GM12873 (cell line): ENCODE measurements at regions not wholly inside any gene's neighbourhood (a gene's known extent, or its start where the extent isn't known, plus 50 kb on each side); places are given as distances from the start of the nearest gene placed in this dataset.

Experiments
- TF ChIP-seq, protein P1 (sequence below): IDR thresholded peaks from 2 replicates; pipeline ENCODE4 v1.5.1; 2012; ENCODE audit warnings: low read depth, mild to moderate bottlenecking, moderate library complexity, low read length, control low read depth; ENCODE audit not compliant: insufficient read depth; ENCODE audit errors: missing control alignments

DNA sequence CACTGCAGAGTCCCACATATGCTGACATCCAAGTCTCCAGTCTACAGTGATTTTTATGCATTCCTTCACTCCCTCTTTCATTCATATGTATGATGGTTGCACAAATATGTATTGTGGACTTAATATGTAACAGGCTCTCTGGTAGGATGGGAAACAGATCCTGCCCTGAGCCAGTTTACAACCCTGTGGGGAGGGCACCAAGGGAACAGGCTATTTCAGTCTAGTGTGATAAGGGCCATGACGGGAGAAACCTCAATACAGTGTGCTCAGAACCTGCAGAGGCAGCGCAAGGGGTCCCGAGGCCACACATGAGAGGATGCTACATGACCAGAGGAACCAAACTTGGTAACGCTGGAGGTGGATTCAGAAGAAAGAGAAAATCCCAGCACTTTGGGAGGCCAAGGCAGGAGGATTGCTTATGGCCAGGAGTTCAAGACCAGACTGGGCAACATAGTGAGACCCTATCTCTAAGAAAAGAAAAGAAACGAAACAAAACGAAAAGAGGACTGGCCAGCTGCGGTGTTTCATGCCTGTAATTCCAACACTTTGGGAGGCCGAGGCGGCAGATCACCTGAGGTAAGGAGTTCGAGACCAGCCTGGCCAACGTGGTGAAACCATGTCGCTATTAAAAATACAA, 249.8 kb upstream of the JARID2 start:
- TF ChIP-seq, protein P1, sequence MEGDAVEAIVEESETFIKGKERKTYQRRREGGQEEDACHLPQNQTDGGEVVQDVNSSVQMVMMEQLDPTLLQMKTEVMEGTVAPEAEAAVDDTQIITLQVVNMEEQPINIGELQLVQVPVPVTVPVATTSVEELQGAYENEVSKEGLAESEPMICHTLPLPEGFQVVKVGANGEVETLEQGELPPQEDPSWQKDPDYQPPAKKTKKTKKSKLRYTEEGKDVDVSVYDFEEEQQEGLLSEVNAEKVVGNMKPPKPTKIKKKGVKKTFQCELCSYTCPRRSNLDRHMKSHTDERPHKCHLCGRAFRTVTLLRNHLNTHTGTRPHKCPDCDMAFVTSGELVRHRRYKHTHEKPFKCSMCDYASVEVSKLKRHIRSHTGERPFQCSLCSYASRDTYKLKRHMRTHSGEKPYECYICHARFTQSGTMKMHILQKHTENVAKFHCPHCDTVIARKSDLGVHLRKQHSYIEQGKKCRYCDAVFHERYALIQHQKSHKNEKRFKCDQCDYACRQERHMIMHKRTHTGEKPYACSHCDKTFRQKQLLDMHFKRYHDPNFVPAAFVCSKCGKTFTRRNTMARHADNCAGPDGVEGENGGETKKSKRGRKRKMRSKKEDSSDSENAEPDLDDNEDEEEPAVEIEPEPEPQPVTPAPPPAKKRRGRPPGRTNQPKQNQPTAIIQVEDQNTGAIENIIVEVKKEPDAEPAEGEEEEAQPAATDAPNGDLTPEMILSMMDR = no peak

DNA sequence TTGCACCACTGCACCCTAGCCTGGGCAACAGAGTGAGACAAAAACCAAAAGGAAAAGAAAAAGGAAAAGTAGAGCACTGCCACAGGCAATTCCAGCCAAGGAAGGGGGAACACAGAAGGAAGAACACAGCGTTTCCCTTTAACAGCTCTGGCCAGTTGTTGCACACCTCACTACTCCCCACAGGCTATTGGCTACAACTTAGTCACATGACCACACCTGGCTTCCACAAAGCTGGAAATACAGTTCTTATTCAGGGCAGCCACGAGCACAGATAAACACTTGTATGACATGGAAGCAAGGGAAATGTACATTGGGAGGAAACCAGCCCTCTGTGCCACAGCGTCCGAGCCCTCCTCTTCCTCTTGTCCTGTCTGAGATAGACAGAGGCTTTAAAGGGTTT, 249.0 kb upstream of the JARID2 start:
- TF ChIP-seq, protein P1 = no peak

- TF ChIP-seq, protein P1 = no peak
Observed at GRCh38 chr6:14997507-14997906, 248.4 kb upstream of the JARID2 start.

DNA sequence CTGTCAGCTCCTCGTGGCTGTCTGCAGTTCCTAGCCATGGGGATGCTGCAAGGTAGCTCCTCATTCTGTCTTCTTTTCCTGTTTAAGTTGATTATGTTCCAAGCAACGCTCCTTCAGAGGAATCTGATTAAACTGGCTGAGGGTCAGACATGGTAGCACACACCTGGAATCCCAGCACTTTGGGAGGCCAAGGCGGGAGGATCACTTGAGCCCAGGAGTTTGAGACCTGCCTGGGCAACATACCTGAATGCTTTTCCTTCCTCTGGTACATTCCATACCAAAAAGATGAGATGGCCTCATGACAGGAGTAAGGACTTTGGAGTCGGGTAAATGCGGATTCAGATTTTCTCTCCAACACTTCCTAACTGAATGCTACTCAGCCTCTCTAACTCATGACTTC, 246.8 kb upstream of the JARID2 start:
- TF ChIP-seq, protein P1 = no peak

DNA sequence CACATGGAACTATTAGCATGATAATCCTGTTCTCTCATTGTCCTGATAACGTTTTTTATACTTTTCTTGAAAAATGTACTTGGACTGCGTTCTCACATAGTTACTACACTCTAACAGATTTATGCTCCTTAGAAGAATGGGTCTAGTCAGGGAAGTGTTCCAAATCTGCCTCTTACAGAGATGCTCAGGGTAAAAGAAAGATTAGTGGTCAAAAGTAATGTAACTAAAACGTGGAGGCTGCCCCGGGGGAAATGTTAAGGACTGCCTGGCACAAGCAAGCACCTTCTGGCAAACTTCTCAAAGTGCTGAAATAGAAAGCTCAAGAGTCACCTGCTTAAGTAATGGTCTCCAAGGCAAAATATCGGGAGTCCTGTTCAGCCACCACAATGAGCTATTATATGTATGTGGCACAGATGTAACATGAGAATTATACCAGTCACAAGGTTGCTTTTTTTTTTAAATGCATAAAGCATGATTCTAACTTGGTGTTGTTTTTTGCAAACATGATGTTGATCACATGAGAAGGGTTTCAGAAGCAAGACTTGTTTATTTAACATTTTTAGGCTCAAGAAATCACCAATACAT, 244.5 kb upstream of the JARID2 start:
- TF ChIP-seq, protein P1 = no peak

DNA sequence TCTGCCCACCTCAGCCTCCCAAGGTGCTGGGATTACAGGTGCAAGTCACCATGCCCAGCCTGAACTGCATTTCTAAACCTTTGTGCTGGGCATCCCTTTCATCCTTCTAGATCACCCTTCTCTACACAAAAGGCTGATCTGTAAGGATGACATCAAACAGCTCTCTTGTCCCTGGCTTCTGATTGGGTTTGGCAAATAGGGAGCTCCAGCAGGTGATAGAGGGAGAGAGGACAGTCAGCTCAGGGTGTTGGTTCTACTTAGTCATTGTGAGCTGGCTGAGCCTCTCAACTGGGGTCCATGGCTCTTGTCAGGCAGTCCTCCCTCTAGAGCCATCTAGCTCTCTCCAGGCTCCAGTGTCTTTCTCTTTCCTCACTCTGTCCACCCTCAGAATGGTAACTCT, 237.6 kb upstream of the JARID2 start:
- TF ChIP-seq, protein P1 = no peak

GRCh38 chr6:15014958-15015357, 230.9 kb upstream of the JARID2 start:
- TF ChIP-seq, protein P1 = no peak
